HG02943 (cell line): ENCODE measurements at regions not wholly inside any gene's neighbourhood (a gene's known extent, or its start where the extent isn't known, plus 50 kb on each side); places are given as distances from the start of the nearest gene placed in this dataset.
"Not testable (repeated sequence)": the region's sequence is repeated elsewhere in the genome, so short reads cannot be mapped to it uniquely, and the experiment has no call there.

Source experiments
- ATAC-seq: cut with Tn5 transposase; IDR thresholded peaks from one replicate; pipeline ENCODE4 v1.9.1; 2021; ENCODE audit warnings: mild to moderate bottlenecking, low read depth, moderate library complexity; ENCODE audit not compliant: unreplicated experiment

DNA sequence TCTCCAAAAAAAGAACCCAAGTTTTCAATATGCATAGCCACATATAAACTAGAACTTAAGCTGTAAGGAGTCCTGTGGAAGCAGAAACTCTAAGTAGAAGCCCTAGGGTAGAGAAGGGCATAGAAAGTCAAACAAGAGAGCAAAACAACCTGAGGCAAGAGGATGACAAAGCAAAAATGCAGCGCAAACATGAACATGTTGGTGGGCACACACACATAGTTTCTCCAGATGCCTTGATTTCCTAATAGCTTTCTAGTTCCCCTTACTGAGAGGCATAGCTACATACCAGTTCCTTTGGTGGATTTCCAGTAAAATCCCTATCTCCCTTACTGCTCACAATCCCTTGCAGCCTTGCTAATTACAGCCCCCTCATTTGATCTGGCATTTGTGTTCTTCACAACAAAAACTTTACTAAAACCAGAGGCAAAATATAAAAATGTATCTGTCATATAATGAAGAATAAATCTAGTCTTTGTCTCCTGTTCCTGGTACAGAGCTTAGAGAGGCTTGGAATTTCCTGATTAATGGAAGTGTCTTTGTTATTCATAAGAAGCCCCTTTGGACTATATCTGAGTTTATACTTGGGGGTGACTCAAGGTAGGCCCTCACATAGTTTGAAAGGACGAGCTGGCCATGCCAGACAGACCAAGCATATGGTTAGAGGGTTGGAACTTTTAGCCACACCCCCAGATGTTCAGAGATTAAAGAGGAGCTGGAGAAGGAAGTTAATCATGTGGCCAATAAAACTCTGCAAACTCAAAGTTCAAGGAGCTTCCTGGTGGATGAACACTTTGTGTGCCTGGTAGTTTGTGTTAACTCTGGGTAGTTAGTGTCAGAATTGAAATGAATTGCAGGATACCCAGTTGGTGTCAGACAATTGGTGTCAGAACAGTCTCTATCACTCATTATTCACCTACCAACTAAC is 52.7 kb upstream of the ZCCHC13 start:
- no peak for ATAC-seq

DNA sequence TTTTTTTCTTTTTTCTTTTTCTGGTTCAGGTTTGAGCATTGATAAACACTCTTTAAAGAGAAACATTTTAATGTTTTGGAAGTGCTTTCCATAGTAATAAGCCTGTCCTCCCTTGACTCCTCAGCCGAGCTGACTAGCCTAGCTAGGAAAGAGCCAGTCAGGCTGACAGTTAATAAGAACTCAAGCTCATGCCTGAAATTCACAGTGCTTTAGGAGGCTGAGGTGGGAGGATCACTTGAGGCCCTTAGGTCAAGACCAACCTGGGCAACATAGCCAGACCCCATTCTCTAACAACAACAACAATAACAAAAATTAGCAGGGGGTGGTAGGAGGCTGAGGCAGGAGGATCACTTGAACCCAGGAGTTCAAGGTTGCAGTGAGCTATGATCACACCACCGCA is 53.4 kb upstream of the ZCCHC13 start:
- ATAC-seq: no peak

DNA sequence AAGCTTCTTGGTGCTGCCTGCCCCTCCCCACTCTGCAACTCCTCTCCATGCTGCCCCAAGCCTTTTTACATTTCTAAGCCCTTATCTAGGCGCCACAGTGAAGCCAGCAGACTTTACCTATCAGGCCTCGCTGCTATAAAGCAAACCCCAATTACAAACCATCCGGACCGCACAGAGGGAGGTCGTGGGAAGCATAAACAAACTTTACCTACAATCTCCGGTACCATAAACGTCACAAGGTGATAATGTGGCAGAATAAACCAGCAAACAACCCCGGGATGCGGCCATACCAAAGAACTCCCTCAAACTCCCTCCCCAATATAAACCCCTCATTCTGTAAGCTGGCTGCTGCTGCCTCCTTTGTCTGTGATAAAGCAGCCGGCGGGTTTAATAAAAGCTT is 54.0 kb upstream of the ZCCHC13 start:
- no peak for ATAC-seq

DNA sequence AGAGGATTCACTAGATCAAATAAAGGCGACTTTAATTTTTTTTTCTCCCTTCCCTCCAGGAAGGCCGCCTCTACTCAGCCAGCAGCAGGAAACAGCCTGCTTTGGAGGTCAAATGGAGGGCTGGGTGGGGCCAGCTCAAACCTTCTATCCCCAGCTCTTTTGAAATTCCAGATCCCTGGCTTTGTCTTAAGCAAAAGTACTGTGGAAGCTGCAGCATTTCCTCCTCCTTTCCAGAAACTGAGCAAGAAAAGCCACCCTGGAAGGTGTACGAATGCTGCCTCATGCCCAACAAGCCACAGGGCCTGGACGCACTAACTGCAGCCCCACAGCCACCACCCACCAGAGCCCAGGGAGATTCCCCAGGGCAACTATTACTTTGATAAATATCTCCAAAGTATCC is 55.1 kb upstream of the ZCCHC13 start:
- ATAC-seq: no peak

DNA sequence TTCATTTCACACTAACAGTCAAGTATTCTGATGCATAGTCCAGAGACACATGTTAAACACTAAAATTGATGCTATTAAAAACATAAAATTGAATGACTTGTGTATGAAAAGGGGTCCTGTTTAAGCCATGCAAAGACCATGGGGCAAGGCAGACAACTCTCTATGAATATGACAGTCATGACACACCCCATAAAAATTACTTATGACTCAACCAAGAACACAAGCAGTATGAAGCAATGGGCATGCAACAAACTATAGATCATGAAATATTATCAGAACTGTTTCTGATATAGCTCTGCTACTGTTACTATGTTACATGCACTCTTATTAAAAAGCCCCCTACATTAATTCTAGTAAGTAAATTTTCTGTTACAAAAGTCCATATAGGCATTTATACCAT is 57.5 kb upstream of the ZCCHC13 start:
- no peak for ATAC-seq

DNA sequence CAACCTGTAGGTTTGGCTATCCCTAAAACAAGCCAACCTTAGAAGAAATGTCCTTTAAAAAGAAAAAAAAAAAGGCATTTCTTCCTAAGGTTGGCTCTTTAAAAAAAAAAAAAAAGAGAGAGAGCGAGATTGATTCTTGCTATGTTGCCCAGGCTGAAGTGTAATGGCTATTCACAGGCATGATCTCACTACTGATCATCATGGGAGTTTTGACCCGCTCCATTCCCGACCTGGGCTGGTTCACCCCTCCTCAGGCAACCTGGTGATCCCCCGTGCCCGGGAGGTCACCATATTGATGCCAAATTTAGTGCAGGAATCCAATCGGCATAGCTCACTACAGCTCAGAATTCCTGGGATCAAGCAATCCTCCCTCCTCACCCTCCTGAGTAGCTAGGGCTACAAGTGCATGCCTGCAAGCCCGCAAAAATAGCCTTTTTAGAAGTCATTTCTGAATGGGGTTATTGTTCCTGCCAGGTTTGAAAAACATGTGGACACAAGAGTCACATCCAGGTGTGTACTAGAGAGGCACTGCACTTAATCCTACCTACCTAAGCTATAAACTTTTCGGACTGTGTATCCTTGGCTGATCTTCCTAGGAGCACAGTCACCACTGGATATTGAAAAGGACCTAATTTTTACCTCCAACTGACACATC is 61.4 kb upstream of the ZCCHC13 start:
- no peak for ATAC-seq

DNA sequence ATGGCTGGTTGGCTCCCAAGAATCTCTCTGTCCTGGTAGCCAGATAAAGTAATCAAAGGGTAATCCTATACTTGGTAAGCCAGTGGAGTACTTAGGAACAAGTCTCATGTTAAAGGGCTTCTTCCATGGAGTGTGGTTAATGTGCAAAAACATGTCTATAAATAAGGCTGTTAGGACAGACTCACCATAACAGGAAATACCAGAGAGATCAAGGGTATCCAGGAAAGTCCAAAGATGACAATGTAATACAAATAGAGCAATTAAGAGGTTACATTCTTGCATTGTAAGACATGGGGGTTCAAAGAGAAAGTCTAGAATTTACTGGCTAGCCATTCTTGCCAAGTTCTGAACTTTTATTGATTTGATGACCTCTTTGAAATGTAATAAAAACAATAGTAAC is 61.9 kb upstream of the ZCCHC13 start:
- ATAC-seq: no peak

DNA sequence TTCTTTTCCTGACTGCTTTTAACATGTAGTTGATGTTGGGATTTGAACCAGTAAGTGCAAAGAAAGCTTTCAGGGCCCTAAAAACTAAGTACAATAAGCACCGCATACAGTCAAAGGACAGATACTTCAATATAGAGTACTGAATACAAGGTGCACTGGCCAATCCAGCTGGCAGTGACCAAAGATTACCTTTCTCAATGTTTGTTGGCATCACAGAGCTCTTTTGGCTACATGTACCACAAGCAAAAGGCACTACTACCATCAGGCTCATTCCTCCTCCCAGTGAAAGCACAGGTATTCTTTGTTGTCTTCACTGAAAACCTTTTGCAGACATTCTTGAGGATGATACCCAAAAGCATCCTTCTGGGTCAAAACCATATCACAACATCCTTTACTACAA is 65.2 kb upstream of the ZCCHC13 start:
- ATAC-seq: no peak

DNA sequence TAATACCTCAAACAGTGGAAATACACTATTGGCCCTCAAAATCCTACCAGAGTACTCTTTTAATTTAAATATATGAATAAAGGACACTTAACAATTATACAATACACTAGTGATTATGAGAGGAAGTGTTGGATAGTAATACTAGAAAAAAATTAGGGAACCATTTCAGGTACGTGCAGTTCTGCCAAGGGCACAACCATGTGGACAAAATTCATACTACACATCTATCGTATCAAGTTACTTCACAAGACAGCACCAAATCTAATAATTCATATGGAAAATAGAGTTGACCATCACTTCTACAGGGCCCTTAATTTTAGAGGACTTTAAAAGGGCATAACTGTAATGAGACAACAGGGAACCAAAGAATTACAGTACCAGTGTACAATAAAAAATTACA is 69.2 kb upstream of the ZCCHC13 start:
- no peak for ATAC-seq

DNA sequence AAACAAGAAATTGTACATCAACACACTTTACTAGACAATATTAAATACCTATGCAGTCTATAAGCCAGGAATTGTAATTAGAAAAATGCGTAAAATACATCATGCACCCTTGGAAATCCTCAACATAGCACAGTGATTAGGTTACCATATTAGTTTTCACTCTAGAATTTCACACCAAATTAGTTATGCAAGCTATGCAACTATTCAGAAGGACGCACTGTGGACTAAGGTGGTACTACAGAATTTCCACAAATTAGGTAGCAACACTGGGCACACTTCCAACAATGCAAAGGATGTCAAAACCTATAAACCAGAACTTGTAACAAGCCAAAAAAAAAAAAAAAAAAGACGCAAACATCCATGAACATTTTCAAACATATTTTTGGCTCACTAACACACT is 71.1 kb upstream of the ZCCHC13 start:
- no peak for ATAC-seq

DNA sequence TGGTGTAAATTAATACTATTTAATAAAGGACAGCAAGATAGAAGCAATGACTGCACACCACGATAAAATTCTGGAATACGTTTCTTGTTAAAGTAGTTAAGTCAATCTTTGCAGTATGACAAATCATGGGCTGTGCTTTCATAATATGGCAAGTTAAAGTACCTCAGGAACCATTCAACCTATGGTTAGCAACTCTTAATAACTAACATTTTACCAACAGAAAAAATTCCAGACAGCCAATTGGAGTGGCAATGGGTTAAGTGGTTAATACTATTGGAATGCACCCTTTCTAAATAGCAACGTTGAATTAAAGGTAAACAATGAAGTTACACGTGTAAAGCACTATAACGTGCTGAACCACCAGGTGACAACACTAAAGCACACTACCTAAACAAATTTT is 72.4 kb upstream of the ZCCHC13 start:
- no peak for ATAC-seq

DNA sequence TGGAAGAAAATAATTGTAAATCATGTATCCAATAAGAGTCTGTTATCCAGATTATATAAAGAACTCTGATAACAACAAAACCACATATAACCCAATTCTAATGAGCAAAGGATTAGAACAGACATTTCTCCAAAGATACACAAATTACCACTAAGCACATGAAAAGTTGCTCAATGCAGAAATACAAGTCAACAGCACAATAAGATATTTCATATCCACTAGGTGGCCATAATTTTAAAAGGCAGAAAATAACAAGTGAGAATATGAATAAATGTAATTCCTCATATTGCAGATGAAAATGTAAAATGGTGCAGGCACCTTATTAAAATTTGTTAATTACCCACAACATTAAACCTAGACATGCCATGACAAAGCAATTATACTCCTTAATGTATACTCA is 73.9 kb upstream of the ZCCHC13 start:
- ATAC-seq: no peak

DNA sequence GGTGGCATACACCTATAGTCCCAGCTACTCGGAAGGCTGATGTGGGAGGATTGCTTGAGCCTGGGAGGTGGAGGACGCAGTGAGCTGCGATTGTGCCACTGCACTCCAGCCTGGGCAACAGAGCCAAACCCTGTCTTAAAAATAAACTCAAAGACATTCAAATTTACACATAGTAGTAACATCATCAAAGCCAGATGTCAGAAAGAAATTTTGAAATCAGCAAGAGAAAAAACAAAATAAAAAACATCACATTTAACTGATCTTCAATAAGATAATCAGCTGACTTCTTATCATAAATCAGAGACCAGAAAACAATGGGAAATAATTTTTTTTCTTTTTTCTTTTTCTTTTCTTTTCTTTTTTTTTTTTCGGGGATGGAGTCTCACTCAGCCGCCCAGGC is 78.9 kb upstream of the ZCCHC13 start:
- ATAC-seq: no peak

DNA sequence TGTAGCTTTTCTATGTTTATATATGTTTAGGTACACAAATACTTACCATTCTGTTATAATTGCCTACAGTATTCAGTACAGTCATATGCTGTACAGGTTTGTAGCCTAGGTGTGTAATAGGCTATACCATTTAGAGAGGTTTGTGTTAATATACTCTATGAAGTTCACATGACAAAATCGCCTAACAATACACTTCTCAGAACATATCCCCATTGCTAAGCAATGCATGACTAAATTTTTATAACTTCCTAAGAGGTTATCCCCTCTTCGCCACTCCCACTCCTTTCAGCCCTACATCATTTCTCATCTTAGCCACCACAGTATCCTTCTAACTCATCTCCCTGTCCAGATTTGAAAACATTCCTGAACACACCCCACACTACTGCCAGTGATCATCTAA is 83.7 kb upstream of the ZCCHC13 start:
- no peak for ATAC-seq

DNA sequence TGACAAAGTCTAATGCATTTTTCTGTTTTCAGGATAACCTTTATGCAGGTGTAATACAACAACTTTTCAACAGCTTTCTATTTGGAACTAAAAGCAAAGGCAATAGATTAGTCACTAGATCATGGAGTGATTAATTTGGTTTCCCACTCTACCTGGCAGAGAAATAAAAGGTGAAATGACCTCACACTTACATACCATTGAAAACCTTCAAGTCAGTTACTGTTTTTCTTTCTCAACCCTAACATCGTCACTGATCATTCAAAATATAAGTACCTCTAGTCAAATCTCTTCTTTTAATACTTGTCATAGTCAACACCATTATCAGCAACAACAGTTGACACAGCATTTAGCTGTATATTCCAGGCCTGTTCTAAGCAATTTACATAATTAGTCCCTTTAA is 85.1 kb upstream of the ZCCHC13 start:
- no peak for ATAC-seq

DNA sequence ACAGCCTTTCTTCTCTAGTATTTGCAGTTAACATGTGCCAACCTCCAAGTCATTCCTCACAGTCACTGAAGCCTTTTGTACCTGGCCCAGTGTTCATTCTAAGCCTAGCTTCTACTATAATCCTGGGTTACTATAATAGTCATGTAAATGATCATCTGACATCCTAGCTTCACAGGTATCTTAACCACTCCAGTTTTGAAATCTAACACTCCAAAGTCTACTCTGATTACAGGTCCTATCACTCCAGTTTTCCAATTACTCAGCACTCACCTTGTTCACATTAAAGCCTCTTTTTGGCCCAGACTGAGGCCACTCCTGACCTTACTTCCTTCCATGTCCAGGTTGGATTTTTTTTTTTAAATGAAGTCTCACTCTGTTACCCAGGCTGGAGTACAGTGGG is 87.6 kb upstream of the ZCCHC13 start:
- ATAC-seq: no peak

DNA sequence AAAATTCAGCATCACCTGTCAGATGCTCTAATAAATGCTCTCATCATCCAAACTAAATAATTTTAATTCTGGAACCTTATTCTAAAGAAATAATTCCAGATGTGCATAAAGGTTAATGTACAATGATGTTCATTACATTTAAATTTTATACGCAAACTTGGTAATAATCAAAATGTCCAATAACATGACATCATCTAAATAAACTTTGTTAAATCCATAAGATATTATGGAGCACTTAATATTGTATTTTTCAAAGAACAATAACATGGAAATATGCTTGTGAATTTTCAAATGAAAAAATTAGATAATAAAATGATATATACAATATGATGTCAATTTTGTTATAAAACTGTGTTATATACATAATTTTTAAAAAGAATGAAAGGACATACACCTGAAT is 92.1 kb upstream of the ZCCHC13 start:
- ATAC-seq: no peak

DNA sequence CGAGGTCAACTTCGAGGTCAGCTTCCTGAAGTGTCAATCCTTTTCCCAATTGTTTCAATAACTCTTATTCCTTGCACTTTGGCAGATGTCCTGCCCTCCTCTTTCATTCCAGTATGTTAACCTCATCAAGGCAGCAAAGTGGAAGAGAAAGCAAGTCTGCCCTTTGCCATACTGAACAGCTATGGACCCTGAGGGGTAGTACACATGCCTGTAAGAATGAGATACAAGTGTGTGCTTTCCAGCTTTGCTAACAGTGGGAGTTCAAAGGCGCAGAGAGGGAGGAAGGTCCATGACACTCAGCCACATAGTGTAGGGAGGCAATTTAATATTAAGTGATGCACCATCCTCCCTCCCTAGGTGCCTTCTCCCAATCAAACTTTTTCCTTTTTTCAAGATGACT is 96.4 kb upstream of the ZCCHC13 start:
- ATAC-seq: no peak

DNA sequence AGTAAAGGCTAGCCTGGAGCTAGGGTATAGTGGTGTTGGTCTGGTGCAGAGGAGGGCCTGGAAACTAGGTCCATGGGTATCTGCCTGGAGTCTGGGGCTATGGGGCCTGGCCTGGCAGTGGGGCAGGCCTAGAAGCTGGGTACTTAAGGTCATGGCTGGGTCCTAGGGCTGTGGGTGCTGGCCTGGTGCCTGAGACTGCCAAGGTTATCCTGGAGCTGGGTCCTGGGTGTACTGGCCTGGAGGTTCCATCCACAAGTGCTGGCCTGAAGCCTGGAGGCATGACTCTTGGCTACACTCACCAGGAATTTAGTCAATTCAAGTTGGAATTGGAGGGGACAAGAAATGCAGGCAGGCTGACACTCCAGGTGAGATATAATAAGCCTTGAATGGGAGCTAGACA is 108.4 kb upstream of the ZCCHC13 start:
- no peak for ATAC-seq

DNA sequence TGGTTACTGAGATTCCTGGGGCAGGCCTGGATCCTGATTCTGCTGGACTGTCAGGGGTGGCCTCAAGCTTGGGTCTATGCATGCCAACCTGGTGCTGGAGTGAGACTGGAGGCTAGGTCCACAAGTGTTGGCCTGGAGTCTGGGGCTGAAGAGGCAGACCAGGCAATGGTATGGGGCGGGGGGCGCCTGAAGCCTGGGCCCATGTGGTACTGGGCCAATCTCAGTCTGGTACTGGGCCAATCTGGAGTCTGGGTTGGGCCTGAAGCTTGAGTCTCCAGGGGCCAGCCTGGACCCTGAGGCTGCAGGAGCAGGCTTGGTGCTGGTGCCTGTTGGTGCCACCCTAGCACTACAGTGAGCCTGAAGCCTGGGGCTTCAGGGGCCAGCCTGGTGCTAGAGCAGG is 108.9 kb upstream of the ZCCHC13 start:
- no peak for ATAC-seq

DNA sequence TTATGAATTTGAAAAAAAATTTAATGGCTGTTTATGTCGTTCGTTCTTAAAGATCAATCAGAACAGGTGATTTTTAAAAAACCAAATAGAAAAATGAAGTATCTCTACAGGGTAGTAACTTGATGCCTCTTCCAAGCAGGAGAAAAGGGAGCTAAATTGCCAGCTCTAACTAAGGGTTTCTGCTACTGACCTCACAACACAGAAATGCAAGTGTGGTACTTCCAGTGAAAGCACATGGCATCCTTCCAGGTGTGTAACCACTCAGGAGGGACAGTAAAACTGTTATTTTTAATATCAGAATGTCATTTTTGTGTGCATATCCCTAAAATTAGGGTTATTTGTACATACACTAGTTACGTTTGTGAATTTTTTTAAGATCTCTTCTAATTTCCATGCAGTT is 116.8 kb upstream of the ZCCHC13 start:
- no peak for ATAC-seq

DNA sequence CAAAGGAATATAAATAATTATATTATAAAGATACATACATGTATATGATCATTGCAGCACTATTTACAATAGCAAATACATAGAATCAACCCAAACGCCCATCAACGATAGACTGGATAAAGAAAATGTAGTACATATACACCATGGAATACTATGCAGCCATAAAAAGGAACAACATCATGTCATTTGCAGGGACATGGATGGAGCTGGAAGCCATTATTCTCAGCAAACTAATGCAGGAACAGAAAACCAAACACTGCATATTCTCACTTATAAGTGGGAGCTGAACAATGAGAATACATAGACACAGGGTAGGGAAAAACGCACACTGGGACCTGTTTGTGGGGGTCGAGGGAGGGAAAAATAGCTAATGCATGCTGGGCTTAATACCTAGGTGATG is 120.9 kb upstream of the ZCCHC13 start:
- not testable (repeated sequence) for ATAC-seq
